Germinal center (tissue), 1 donor: ENCODE measurements at regions not wholly inside any gene's neighbourhood (a gene's known extent, or its start where the extent isn't known, plus 50 kb on each side); places are given as distances from the start of the nearest gene placed in this dataset.

Source experiments
- DNase-seq: peaks from one replicate; pipeline ENCODE4 v3.0.0; 2012; ENCODE audit warnings: mixed read lengths, low spot score

GRCh38 chr20:22916021-22916842 is 118.9 kb upstream of the SSTR4 start:
- DNase-seq: no peak

GRCh38 chr20:22918286-22918983 is 116.7 kb upstream of the SSTR4 start:
- no peak for DNase-seq

- no peak for DNase-seq
These were observed 114.2 kb upstream of the SSTR4 start for GRCh38 chr20:22920898-22921297.

GRCh38 chr20:22921595-22922421 is 113.3 kb upstream of the SSTR4 start:
- no peak for DNase-seq

GRCh38 chr20:22922987-22923386 is 112.1 kb upstream of the SSTR4 start:
- DNase-seq: no peak

- no peak for DNase-seq
These were observed 110.9 kb upstream of the SSTR4 start for GRCh38 chr20:22924046-22924737.

GRCh38 chr20:22924949-22925612 is 110.0 kb upstream of the SSTR4 start:
- no peak for DNase-seq

- no peak for DNase-seq
These were observed 109.5 kb upstream of the SSTR4 start for GRCh38 chr20:22925613-22925983.

GRCh38 chr20:22927537-22927936 is 107.6 kb upstream of the SSTR4 start:
- no peak for DNase-seq

GRCh38 chr20:22928679-22929078 is 106.4 kb upstream of the SSTR4 start:
- DNase-seq: no peak

- no peak for DNase-seq
These were observed 105.5 kb upstream of the SSTR4 start for GRCh38 chr20:22929661-22930060.

- DNase-seq: no peak
These were observed 103.2 kb upstream of the SSTR4 start for GRCh38 chr20:22931653-22932608.

- DNase-seq: no peak
These were observed 95.9 kb upstream of the SSTR4 start for GRCh38 chr20:22939181-22939580.

GRCh38 chr20:22940350-22940749 is 94.8 kb upstream of the SSTR4 start:
- no peak for DNase-seq

GRCh38 chr20:22941550-22941949 is 93.6 kb upstream of the SSTR4 start:
- no peak for DNase-seq

GRCh38 chr20:22942742-22943141 is 92.4 kb upstream of the SSTR4 start:
- no peak for DNase-seq

- no peak for DNase-seq
These were observed 91.0 kb upstream of the SSTR4 start for GRCh38 chr20:22944062-22944461.

- DNase-seq: no peak
These were observed 90.2 kb upstream of the SSTR4 start for GRCh38 chr20:22944936-22945335.

GRCh38 chr20:22946596-22946995 is 88.5 kb upstream of the SSTR4 start:
- no peak for DNase-seq

GRCh38 chr20:22949331-22950109 is 85.6 kb upstream of the SSTR4 start:
- no peak for DNase-seq
